Neural progenitor cell (in vitro differentiated cells): ENCODE measurements at regions not wholly inside any gene's neighbourhood (a gene's known extent, or its start where the extent isn't known, plus 50 kb on each side); places are given as distances from the start of the nearest gene placed in this dataset.

Experiments
- CTCF ChIP-seq: fragments of 200-600 bp; sonication (generic); IDR thresholded peaks from 2 replicates; pipeline ENCODE4 v1.5.1; 2017; ENCODE audit warnings: antibody characterized with exemption, mild to moderate bottlenecking
- EZH2 ChIP-seq: fragments of 200-600 bp; sonication (generic); IDR thresholded peaks from 2 replicates; pipeline ENCODE4 v1.6.1; 2017; ENCODE audit warnings: antibody characterized with exemption, mild to moderate bottlenecking, moderate library complexity
- EZH2phosphoT487 ChIP-seq: fragments of 200-600 bp; sonication (generic); IDR thresholded peaks from 2 replicates; pipeline ENCODE4 v1.6.1; 2017; ENCODE audit warnings: antibody characterized with exemption

DNA sequence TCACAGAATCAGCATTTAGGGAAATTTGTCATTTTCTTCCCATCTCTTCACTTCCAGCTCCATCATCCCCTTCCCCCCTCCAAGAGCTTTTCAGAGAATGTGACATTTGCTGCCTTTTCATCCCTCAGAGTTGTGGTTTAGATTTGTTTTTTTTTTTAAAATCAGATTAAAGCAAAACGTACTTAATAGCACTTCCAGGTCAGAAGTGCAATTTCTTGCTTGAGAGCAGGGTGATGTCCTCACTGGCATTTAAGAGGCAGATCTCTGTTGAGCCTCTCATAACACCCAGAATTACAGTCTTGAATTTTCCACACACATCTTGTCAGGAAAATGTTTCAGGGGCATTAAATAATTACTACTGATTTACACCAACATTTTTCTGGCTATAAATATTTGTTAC, 236.8 kb upstream of the VLDLR start:
- no peak for TF ChIP-seq CTCF
- TF ChIP-seq EZH2phosphoT487 = no peak
- no peak for TF ChIP-seq EZH2
